Endothelial cell of umbilical vein (primary cell): ENCODE measurements at regions not wholly inside any gene's neighbourhood (a gene's known extent, or its start where the extent isn't known, plus 50 kb on each side); places are given as distances from the start of the nearest gene placed in this dataset.

Source experiments
- BruUV-seq: library from RNA; stranded (reverse); fragments of 400-500 nt; replicated peaks from 2 replicates; lab custom pipeline; 2021; lab: Mats Ljungman, UMichigan
- CTCF ChIA-PET: fragments of 300-600, 350-600 bp; sonication (Branson Sonifier 250); formaldehyde crosslinking; loops from one replicate; lab custom pipeline; 2021; ENCODE audit warnings: antibody characterized with exemption, inconsistent platforms; lab: Charles Lee
- POLR2A ChIA-PET: fragments of 300-600, 350-600 bp; sonication (Branson Sonifier 250); formaldehyde crosslinking; loops from one replicate; lab custom pipeline; 2021; ENCODE audit warnings: antibody characterized with exemption, inconsistent platforms; lab: Charles Lee
- DNase-seq: peaks from one replicate; pipeline ENCODE4 v3.0.0-alpha.2; 2011; ENCODE audit warnings: low read depth, low spot score
- FAIRE-seq: peaks from 2 replicates; lab custom pipeline; 2011; peaks lifted over from hg19 to GRCh38; lab: Jason Lieb, UNC
- H2AFZ ChIP-seq: 2 replicates; pipeline ENCODE4 v1.6.0; 2012; ENCODE audit warnings: low read depth, low read length, control low read depth, inconsistent platforms
- H3K27ac ChIP-seq: 2 replicates; pipeline ENCODE4 v1.5.1; 2011; ENCODE audit warnings: low read depth, mild to moderate bottlenecking, control low read depth, low read length, moderate library complexity; ENCODE audit not compliant: insufficient read depth
- H3K27me3 ChIP-seq, 2 experiments: 2 replicates each; pipeline versions ENCODE4 v1.6.0 to v1.6.1; 2011; ENCODE audit warnings: low read length in 2 of 2, mixed read lengths in 1 of 2; ENCODE audit not compliant: control insufficient read depth in 2 of 2, insufficient read depth in 2 of 2
- H3K36me3 ChIP-seq, 2 experiments: 2 replicates in 1 of 2; 3 replicates in 1 of 2; pipeline ENCODE4 v1.5.1; 2011; ENCODE audit warnings: low read length in 2 of 2, mild to moderate bottlenecking in 1 of 2, moderate library complexity in 1 of 2; ENCODE audit not compliant: control insufficient read depth in 2 of 2, insufficient read depth in 2 of 2; ENCODE audit errors: extremely low read depth in 1 of 2
- H3K4me1 ChIP-seq: 3 replicates; pipeline ENCODE4 v1.5.1; 2011; ENCODE audit warnings: mild to moderate bottlenecking, low read length; ENCODE audit not compliant: control insufficient read depth, insufficient read depth; ENCODE audit errors: extremely low read depth
- H3K4me2 ChIP-seq: 2 replicates; pipeline ENCODE4 v1.6.1; 2011; ENCODE audit warnings: low read length, control low read depth, mixed read lengths; ENCODE audit not compliant: insufficient read depth
- H3K4me3 ChIP-seq, 3 experiments: fragments of 200-600 bp in 1 of 3; sonication (generic), shearing (Covaris generic) in 1 of 3; replicated peaks in 1 of 3; 2 replicates each; pipeline ENCODE4 v1.5.1; 2011 to 2016; ENCODE audit warnings: control low read depth in 3 of 3, low read length in 3 of 3, mild to moderate bottlenecking in 2 of 3, inconsistent platforms in 1 of 3, low read depth in 1 of 3, moderate library complexity in 1 of 3; ENCODE audit not compliant: insufficient read depth in 1 of 3
- H3K79me2 ChIP-seq: 2 replicates; pipeline ENCODE4 v1.6.0; 2012; ENCODE audit warnings: low read length, inconsistent platforms; ENCODE audit not compliant: control insufficient read depth, insufficient read depth
- H3K9ac ChIP-seq: replicated peaks from 2 replicates; pipeline ENCODE3; 2011; ENCODE audit warnings: low read length, control low read depth; ENCODE audit not compliant: insufficient read depth; ENCODE audit errors: extremely low read depth
- H3K9me1 ChIP-seq: replicated peaks from 3 replicates; pipeline ENCODE4 v1.6.0; 2011; ENCODE audit warnings: mild to moderate bottlenecking, low read length; ENCODE audit not compliant: control insufficient read depth, insufficient read depth; ENCODE audit errors: extremely low read depth
- H3K9me3 ChIP-seq: replicated peaks from 2 replicates; pipeline ENCODE4 v1.5.1; 2012; ENCODE audit warnings: low read length, inconsistent platforms; ENCODE audit not compliant: control insufficient read depth, insufficient read depth
- H4K20me1 ChIP-seq: replicated peaks from 2 replicates; pipeline ENCODE3; 2011; ENCODE audit warnings: mild to moderate bottlenecking, low read length; ENCODE audit not compliant: control insufficient read depth, insufficient read depth; ENCODE audit errors: extremely low read depth
- CTCF ChIP-seq, 2 donors: IDR thresholded peaks; 1 replicate in 1 of 2; 2 replicates in 1 of 2; pipeline ENCODE4 v1.5.1; 2011; ENCODE audit warnings: low read length in 2 of 2, mild to moderate bottlenecking in 2 of 2, moderate library complexity in 2 of 2, control low read depth in 1 of 2, inconsistent platforms in 1 of 2, low read depth in 1 of 2; ENCODE audit not compliant: insufficient read depth in 1 of 2; ENCODE audit errors: extremely low read depth in 1 of 2
- EZH2 ChIP-seq: IDR thresholded peaks from 2 replicates; pipeline ENCODE4 v1.6.1; 2012; ENCODE audit warnings: borderline replicate concordance, low read depth, mild to moderate bottlenecking, moderate library complexity, low read length, inconsistent platforms; ENCODE audit not compliant: severe bottlenecking
- FOS ChIP-seq: IDR thresholded peaks from 2 replicates; pipeline ENCODE4 v1.6.1; 2011; ENCODE audit warnings: mild to moderate bottlenecking, low read length, moderate library complexity, borderline replicate concordance; ENCODE audit not compliant: insufficient read depth
- GATA2 ChIP-seq: IDR thresholded peaks from 2 replicates; pipeline ENCODE4 v1.7.0; 2011; ENCODE audit warnings: low read depth, mild to moderate bottlenecking, moderate library complexity, mixed read lengths, low read length; ENCODE audit not compliant: insufficient read length, insufficient read depth
- JUN ChIP-seq: IDR thresholded peaks from 2 replicates; pipeline ENCODE4 v1.6.1; 2011; ENCODE audit warnings: borderline replicate concordance, low read depth; ENCODE audit not compliant: insufficient read length, insufficient read depth
- MAX ChIP-seq: IDR thresholded peaks from 2 replicates; pipeline ENCODE4 v1.6.1; 2011; ENCODE audit not compliant: insufficient read depth, insufficient read length
- MYC ChIP-seq: IDR thresholded peaks from one replicate; pipeline ENCODE4 v1.6.1; 2011; ENCODE audit warnings: mild to moderate bottlenecking, low read depth, low read length
- POLR2A ChIP-seq: IDR thresholded peaks from 2 replicates; pipeline ENCODE4 v1.6.1; 2012; ENCODE audit warnings: low read depth, mild to moderate bottlenecking, control low read depth, low read length
- POLR2AphosphoS5 ChIP-seq: IDR thresholded peaks from 2 replicates; pipeline ENCODE4 v1.6.1; 2012; ENCODE audit warnings: low read depth, mild to moderate bottlenecking, control low read depth, low read length, moderate library complexity; ENCODE audit not compliant: insufficient read depth
- dilution Hi-C: fragments of 300-500 bp; cut with MboI; formaldehyde crosslinking; loops from one replicate; pipeline ENCODE4 v1.15.0; 2019; ENCODE audit warnings: low sequenced_read_pairs; ENCODE audit not compliant: extremely low pct_ligation_motif_present
- intact Hi-C: fragments of 100-400 bp; cut with micrococcal nuclease; formaldehyde crosslinking; loops from one replicate; pipeline ENCODE4 v1.10.0; 2022

- H4K20me1 ChIP-seq: no peaks in the 10 kb centered on the region
- no peaks in the 10 kb centered on the region for H3K79me2 ChIP-seq
- H3K27ac ChIP-seq: no peak overlapping the region
- intact Hi-C loops: no loop called here
- H3K4me1 ChIP-seq: peaks cover 4% of the 10 kb centered on the region
- H3K4me3 ChIP-seq: no peak overlapping the region
- H3K9me3 ChIP-seq: no peaks in the 10 kb centered on the region
- FAIRE-seq (no peak), DNase-seq (no peak)
- H3K9me1 ChIP-seq: no peaks in the 10 kb centered on the region
- no peak overlapping the region for H3K9ac ChIP-seq
- POLR2A ChIA-PET: no interaction called here
- dilution Hi-C loops: no loop called here
- H3K27me3 ChIP-seq: peaks cover 0 to 7% of the 10 kb centered on the region in 2 experiments
- no peaks in the 10 kb centered on the region for H3K36me3 ChIP-seq
- BruUV-seq: no TSS peak
- H2AFZ ChIP-seq: no peak overlapping the region
- no peak for TF ChIP-seq MAX
- TF ChIP-seq JUN: no peak
- TF ChIP-seq EZH2: no peak
- no peak for TF ChIP-seq GATA2
- no peak for TF ChIP-seq POLR2AphosphoS5
- no peak for TF ChIP-seq POLR2A
- TF ChIP-seq MYC: no peak
- TF ChIP-seq CTCF (IDR thresholded peaks at IDR 0.05; ENCODE audit: extremely low read depth in 1 of 2, insufficient read depth in 1 of 2, low read depth in 1 of 2, low read length in 2 of 2): no peak
- TF ChIP-seq FOS: no peak
- CTCF ChIA-PET: no interaction called here
- H3K4me2 ChIP-seq: no peak overlapping the region
Observed at GRCh38 chr1:108045460-108045859, 80.5 kb upstream of the VAV3 start.
